ENCODE measurements at regions not wholly inside any gene's neighbourhood (a gene's known extent, or its start where the extent isn't known, plus 50 kb on each side); places are given as distances from the start of the nearest gene placed in this dataset.
"Not testable (repeated sequence)": the region's sequence is repeated elsewhere in the genome, so short reads cannot be mapped to it uniquely, and the experiment has no call there.

DNA sequence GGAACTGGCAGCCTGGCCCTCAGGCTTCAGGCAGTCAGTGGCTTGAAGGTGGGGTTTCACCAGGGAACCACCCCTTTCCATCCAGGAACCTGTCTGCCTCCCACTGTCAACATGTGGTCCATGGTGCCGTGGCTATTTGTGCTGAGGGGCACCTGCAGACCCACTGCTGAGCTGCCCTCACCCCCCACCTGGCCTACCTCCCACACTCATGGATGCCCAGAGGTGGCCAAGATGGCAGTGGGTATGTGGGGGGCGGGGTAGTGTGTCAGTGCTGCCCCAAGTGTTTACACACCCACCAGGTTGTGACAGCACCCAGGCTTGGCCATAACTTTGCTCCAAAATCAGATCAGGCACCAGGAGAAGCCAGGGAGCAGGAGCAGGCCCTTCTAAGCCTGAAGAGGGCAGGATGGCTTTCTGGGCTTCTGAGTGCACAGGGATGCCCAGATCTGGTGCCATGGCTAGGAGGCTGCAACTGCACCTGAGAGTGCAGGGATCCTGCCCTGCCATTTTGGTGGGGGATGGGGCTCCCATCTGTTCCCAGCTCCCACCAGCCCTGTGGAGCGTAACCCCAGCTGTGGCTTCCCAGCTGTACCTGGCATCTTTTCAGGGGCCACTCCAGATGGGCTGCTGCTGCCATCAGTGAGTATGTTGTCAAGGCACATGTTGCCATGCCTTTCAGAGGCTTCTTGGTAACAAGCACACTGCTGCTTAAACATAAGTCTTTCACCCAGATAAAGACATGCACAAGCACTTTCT is 263.9 kb downstream of the LRIG3 start:
- Mint-ChIP-seq H3K4me1 (no peaks in the 10 kb centered on the region), H3K4me3 (no peak overlapping the region), H3K27ac (no peak overlapping the region), H3K27me3 (no peaks in the 10 kb centered on the region), H3K9me3 (no peaks in the 10 kb centered on the region), H3K36me3 (ENCODE audit: low read depth) (no peaks in the 10 kb centered on the region)
- CTCF ChIA-PET = no interaction called here
- DNase-seq = no peak
- POLR2A ChIA-PET = no interaction called here

- no peaks in the 10 kb centered on the region for H3K4me1 Mint-ChIP-seq
- H3K27ac Mint-ChIP-seq = no peak overlapping the region
- no peaks in the 10 kb centered on the region for H3K36me3 Mint-ChIP-seq (ENCODE audit: low read depth)
- no peaks in the 10 kb centered on the region for H3K27me3 Mint-ChIP-seq
- no peaks in the 10 kb centered on the region for H3K9me3 Mint-ChIP-seq
- no peak overlapping the region for H3K4me3 Mint-ChIP-seq
- ChIA-PET CTCF (no interaction called here), POLR2A (no interaction called here)
- no peak for DNase-seq
These were observed 263.1 kb downstream of the LRIG3 start for GRCh38 chr12:58657190-58657589.

GRCh38 chr12:58665375-58665774 is 254.9 kb downstream of the LRIG3 start:
- ChIA-PET CTCF (no interaction called here), POLR2A (no interaction called here)
- no peak overlapping the region for H3K4me3 Mint-ChIP-seq
- H3K27ac Mint-ChIP-seq = no peak overlapping the region
- H3K36me3 Mint-ChIP-seq (ENCODE audit: low read depth) = no peaks in the 10 kb centered on the region
- H3K4me1 Mint-ChIP-seq = no peaks in the 10 kb centered on the region
- H3K27me3 Mint-ChIP-seq = no peaks in the 10 kb centered on the region
- peaks cover 2% of the 10 kb centered on the region for H3K9me3 Mint-ChIP-seq
- no peak for DNase-seq

- H3K27me3 Mint-ChIP-seq = no peaks in the 10 kb centered on the region
- no peaks in the 10 kb centered on the region for H3K36me3 Mint-ChIP-seq (ENCODE audit: low read depth)
- H3K4me1 Mint-ChIP-seq = no peaks in the 10 kb centered on the region
- H3K27ac Mint-ChIP-seq = no peak overlapping the region
- POLR2A ChIA-PET = no interaction called here
- CTCF ChIA-PET = no interaction called here
- peaks cover 2% of the 10 kb centered on the region for H3K9me3 Mint-ChIP-seq
- no peak for DNase-seq
- no peak overlapping the region for H3K4me3 Mint-ChIP-seq
These were observed 252.1 kb downstream of the LRIG3 start for GRCh38 chr12:58668233-58668632.

DNA sequence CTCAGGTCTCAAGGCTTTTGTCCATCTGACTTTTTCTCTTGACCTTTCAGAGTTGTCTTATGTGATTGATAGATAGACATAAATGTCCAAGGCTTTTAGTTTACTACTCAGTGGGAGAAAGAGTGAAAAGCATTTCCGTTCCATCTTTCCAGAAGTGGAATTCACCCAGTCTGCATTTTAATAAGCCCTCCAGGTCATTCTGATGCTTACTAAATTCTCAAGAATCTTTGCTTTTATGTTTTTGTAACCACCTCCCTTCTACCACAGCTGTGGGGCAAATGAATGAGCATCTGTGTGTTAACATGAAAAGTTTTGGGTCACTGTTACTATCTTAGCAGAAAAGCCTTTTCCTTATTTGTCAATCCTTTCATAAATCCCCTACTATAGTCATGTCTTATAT is 251.4 kb downstream of the LRIG3 start:
- DNase-seq = no peak
- Mint-ChIP-seq H3K27me3 (no peaks in the 10 kb centered on the region), H3K27ac (no peak overlapping the region), H3K4me1 (no peaks in the 10 kb centered on the region), H3K4me3 (no peak overlapping the region), H3K36me3 (ENCODE audit: low read depth) (no peaks in the 10 kb centered on the region), H3K9me3 (peaks cover 2% of the 10 kb centered on the region)
- POLR2A ChIA-PET = no interaction called here
- CTCF ChIA-PET = no interaction called here

DNA sequence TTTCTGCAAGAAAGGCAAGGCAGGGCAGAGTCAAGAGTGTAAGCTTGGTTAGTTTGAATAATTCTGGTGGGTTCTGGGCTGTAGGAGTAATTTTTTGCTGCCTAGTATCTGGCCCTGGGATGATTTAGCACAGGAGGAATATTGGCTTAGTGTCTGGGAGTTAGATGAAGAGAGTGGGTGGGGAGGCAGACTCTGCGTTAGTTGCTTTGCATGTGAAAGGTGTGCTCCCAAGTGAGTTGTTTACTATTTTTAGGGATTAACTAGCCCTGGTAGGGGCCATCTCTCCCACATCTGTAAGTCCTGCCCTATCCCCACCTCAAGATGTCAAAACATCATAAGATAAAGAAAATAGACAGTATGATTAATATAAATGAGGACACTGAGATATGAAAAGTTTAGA is 249.7 kb downstream of the LRIG3 start:
- peaks cover 1% of the 10 kb centered on the region for H3K9me3 Mint-ChIP-seq
- no peaks in the 10 kb centered on the region for H3K4me1 Mint-ChIP-seq
- DNase-seq = no peak
- ChIA-PET CTCF (no interaction called here), POLR2A (no interaction called here)
- H3K4me3 Mint-ChIP-seq = no peak overlapping the region
- H3K36me3 Mint-ChIP-seq (ENCODE audit: low read depth) = no peaks in the 10 kb centered on the region
- H3K27ac Mint-ChIP-seq = no peak overlapping the region
- no peaks in the 10 kb centered on the region for H3K27me3 Mint-ChIP-seq

DNA sequence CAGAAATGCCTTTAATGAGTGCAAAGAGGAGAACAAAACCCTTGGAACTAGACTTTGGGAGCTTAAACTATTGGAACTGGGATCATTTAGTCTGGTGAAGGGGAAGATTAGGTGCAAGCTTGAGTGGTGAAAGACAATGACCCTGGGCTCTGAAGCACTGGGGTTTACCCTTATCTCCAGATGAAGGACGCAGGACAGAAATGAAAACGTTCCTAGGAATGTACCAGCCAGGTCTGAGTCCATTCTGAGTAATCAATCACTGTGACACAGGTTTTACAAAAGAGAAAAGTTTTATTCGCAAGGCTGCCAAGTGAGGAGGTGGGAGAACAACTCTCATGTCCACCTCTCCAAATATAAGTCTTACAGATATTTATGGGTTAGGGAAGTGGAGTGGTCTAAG is 249.1 kb downstream of the LRIG3 start:
- peaks cover 6% of the 10 kb centered on the region for H3K9me3 Mint-ChIP-seq
- H3K4me1 Mint-ChIP-seq = no peaks in the 10 kb centered on the region
- CTCF ChIA-PET = no interaction called here
- no peak overlapping the region for H3K4me3 Mint-ChIP-seq
- no peaks in the 10 kb centered on the region for H3K27me3 Mint-ChIP-seq
- POLR2A ChIA-PET = no interaction called here
- no peak for DNase-seq
- H3K27ac Mint-ChIP-seq = no peak overlapping the region
- H3K36me3 Mint-ChIP-seq (ENCODE audit: low read depth) = no peaks in the 10 kb centered on the region

DNA sequence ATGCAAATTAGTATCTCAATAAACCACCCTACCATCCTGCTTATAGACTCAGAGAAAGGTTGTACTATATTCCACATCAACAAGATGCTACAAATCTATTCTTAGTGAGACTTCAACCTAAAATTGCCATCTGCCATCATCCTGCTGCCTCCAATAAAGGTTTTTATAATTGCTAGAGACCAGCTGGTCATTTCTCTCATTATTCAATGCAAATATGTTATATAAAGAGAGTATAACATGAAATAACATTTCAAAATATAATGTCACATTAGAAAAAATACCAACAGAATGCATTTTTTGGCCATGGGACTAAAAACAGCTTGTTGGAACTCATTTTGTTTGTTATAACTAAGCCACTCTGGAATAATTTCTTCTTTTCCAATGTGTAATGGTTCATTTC is 247.3 kb downstream of the LRIG3 start:
- H3K4me1 Mint-ChIP-seq = no peaks in the 10 kb centered on the region
- no peak for DNase-seq

DNA sequence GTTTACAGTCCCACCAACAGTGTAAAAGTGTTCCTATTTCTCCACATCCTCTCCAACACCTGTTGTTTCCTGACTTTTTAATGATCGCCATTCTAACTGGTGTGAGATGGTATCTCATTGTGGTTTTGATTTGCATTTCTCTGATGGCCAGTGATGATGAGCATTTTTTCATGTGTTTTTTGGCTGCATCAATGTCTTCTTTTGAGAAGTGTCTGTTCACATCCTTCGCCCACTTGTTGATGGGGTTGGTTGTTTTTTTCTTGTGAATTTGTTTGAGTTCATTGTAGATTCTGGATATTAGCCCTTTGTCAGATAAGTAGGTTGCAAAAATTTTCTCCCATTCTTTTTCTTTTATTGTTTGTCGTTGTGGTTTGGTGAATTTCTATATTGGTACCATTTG is 242.5 kb downstream of the LRIG3 start:
- H3K4me3 Mint-ChIP-seq; H3K27ac Mint-ChIP-seq; POLR2A ChIA-PET; H3K36me3 Mint-ChIP-seq (ENCODE audit: low read depth); H3K27me3 Mint-ChIP-seq; CTCF ChIA-PET; DNase-seq; H3K4me1 Mint-ChIP-seq: not testable (repeated sequence)
- H3K9me3 Mint-ChIP-seq = peaks cover 21% of the 10 kb centered on the region

More for the DNA sequence above, 247.3 kb downstream of the LRIG3 start:
- Mint-ChIP-seq H3K27me3 (no peaks in the 10 kb centered on the region), H3K27ac (no peak overlapping the region), H3K36me3 (ENCODE audit: low read depth) (no peaks in the 10 kb centered on the region), H3K4me3 (no peak overlapping the region), H3K9me3 (peaks cover 10% of the 10 kb centered on the region)
- ChIA-PET POLR2A (no interaction called here), CTCF (no interaction called here)

- no peaks in the 10 kb centered on the region for H3K27me3 Mint-ChIP-seq
- no peaks in the 10 kb centered on the region for H3K36me3 Mint-ChIP-seq (ENCODE audit: low read depth)
- H3K4me1 Mint-ChIP-seq = no peaks in the 10 kb centered on the region
- no peak overlapping the region for H3K4me3 Mint-ChIP-seq
- H3K27ac Mint-ChIP-seq = no peak overlapping the region
- peaks cover 21% of the 10 kb centered on the region for H3K9me3 Mint-ChIP-seq
- CTCF ChIA-PET = no interaction called here
- POLR2A ChIA-PET = no interaction called here
- no peak for DNase-seq
These were observed 241.6 kb downstream of the LRIG3 start for GRCh38 chr12:58678753-58679152.

GRCh38 chr12:58681730-58682129 is 238.6 kb downstream of the LRIG3 start:
- no peaks in the 10 kb centered on the region for H3K4me1 Mint-ChIP-seq
- no peak overlapping the region for H3K4me3 Mint-ChIP-seq
- CTCF ChIA-PET = no interaction called here
- no peak for DNase-seq
- H3K27me3 Mint-ChIP-seq = no peaks in the 10 kb centered on the region
- H3K36me3 Mint-ChIP-seq (ENCODE audit: low read depth) = no peaks in the 10 kb centered on the region
- POLR2A ChIA-PET = no interaction called here
- H3K9me3 Mint-ChIP-seq = peaks cover 17% of the 10 kb centered on the region
- H3K27ac Mint-ChIP-seq = no peak overlapping the region

GRCh38 chr12:58695263-58695662 is 225.0 kb downstream of the LRIG3 start:
- Mint-ChIP-seq H3K27me3 (no peaks in the 10 kb centered on the region), H3K27ac (no peak overlapping the region), H3K36me3 (ENCODE audit: low read depth) (no peaks in the 10 kb centered on the region), H3K9me3 (peaks cover 14% of the 10 kb centered on the region), H3K4me1 (no peaks in the 10 kb centered on the region), H3K4me3 (no peak overlapping the region)
- POLR2A ChIA-PET = no interaction called here
- no peak for DNase-seq
- CTCF ChIA-PET = no interaction called here

GRCh38 chr12:58701536-58701935 is 218.8 kb downstream of the LRIG3 start:
- ChIA-PET CTCF (no interaction called here), POLR2A (no interaction called here)
- no peaks in the 10 kb centered on the region for H3K27me3 Mint-ChIP-seq
- no peaks in the 10 kb centered on the region for H3K36me3 Mint-ChIP-seq (ENCODE audit: low read depth)
- DNase-seq = no peak
- no peak overlapping the region for H3K4me3 Mint-ChIP-seq
- H3K4me1 Mint-ChIP-seq = no peaks in the 10 kb centered on the region
- H3K9me3 Mint-ChIP-seq = peaks cover 4% of the 10 kb centered on the region
- H3K27ac Mint-ChIP-seq = no peak overlapping the region

GRCh38 chr12:58703866-58704265 is 216.4 kb downstream of the LRIG3 start:
- DNase-seq = no peak
- POLR2A ChIA-PET = no interaction called here
- peaks cover 12% of the 10 kb centered on the region for H3K9me3 Mint-ChIP-seq
- H3K36me3 Mint-ChIP-seq (ENCODE audit: low read depth) = no peaks in the 10 kb centered on the region
- no peak overlapping the region for H3K27ac Mint-ChIP-seq
- H3K4me1 Mint-ChIP-seq = no peaks in the 10 kb centered on the region
- H3K27me3 Mint-ChIP-seq = no peaks in the 10 kb centered on the region
- H3K4me3 Mint-ChIP-seq = no peak overlapping the region
- CTCF ChIA-PET = no interaction called here

GRCh38 chr12:58704770-58705169 is 215.5 kb downstream of the LRIG3 start:
- CTCF ChIA-PET; H3K4me3 Mint-ChIP-seq; H3K27ac Mint-ChIP-seq; POLR2A ChIA-PET; DNase-seq; H3K36me3 Mint-ChIP-seq (ENCODE audit: low read depth); H3K27me3 Mint-ChIP-seq; H3K4me1 Mint-ChIP-seq: not testable (repeated sequence)
- H3K9me3 Mint-ChIP-seq = peaks cover 14% of the 10 kb centered on the region

All from activated CD4-positive, alpha-beta memory T cell treated with anti-CD3 and anti-CD28 coated beads, Interleukin-2, amount 10 ng/mL, durations not matched to agents 7 days and 5 days (primary cell).